NB4 (cell line): ENCODE measurements at regions not wholly inside any gene's neighbourhood (a gene's known extent, or its start where the extent isn't known, plus 50 kb on each side); places are given as distances from the start of the nearest gene placed in this dataset.

Source experiments
- CTCF ChIP-seq: IDR thresholded peaks from one replicate; pipeline ENCODE4 v1.5.1; 2012; ENCODE audit warnings: low read depth, low read length
- MAX ChIP-seq: IDR thresholded peaks from 2 replicates; pipeline ENCODE4 v1.6.1; 2011; ENCODE audit warnings: low read depth, low read length
- POLR2A ChIP-seq: IDR thresholded peaks from 2 replicates; pipeline ENCODE4 v1.6.1; 2011; ENCODE audit warnings: mild to moderate bottlenecking; ENCODE audit not compliant: insufficient read length; ENCODE audit errors: extremely low read depth

- TF ChIP-seq CTCF (no peak), POLR2A (no peak), MAX (no peak)
Observed at GRCh38 chr5:60293518-60293917, 400.0 kb upstream of the PDE4D start.
